ENCODE measurements at regions not wholly inside any gene's neighbourhood (a gene's known extent, or its start where the extent isn't known, plus 50 kb on each side); places are given as distances from the start of the nearest gene placed in this dataset.
A peak's percentile ranks its signal among the peaks of the same experiment; 100 is the strongest.

GRCh38 chr10:52566471-52567246, 205.9 kb downstream of the MBL2 start:
- H3K9ac ChIP-seq (replicated peaks; ENCODE audit: extremely low read depth, insufficient read depth, low read length): no peak overlapping the region
- H2AFZ ChIP-seq (ENCODE audit: low read depth, low read length): no peak overlapping the region
- no peaks in the 10 kb centered on the region for H4K20me1 ChIP-seq (replicated peaks; ENCODE audit: control insufficient read depth, extremely low read depth, insufficient read depth, low read length)
- H3K27ac ChIP-seq (ENCODE audit: insufficient read depth, low read depth, low read length): no peak overlapping the region
- peak; percentile 47 for FAIRE-seq
- H3K4me3 ChIP-seq (replicated peaks in 1 of 3; ENCODE audit: insufficient read depth in 1 of 3, low read depth in 1 of 3, low read length in 3 of 3): no peak overlapping the region
- peaks cover 14% of the 10 kb centered on the region for H3K4me1 ChIP-seq (ENCODE audit: control insufficient read depth, extremely low read depth, insufficient read depth, low read length)
- CTCF ChIA-PET: interaction anchor here (0.6 to 5.9 kb wide), 33 partner anchors 8 to 350 kb away, joined by 3 to 279 read pairs (median 4); partner anchors contain the start of gene DKK1
- no peaks in the 10 kb centered on the region for H3K27me3 ChIP-seq (ENCODE audit: control insufficient read depth in 2 of 2, insufficient read depth in 2 of 2, low read length in 2 of 2)
- BruUV-seq (replicated peaks): no TSS peak
- no peaks in the 10 kb centered on the region for H3K79me2 ChIP-seq (ENCODE audit: control insufficient read depth, insufficient read depth, low read length)
- TF ChIP-seq GATA2 (IDR thresholded peaks at IDR 0.05; ENCODE audit: insufficient read depth, insufficient read length, low read depth, low read length) (no peak), CTCF (IDR thresholded peaks at IDR 0.05; ENCODE audit: extremely low read depth in 1 of 2, insufficient read depth in 1 of 2, low read depth in 1 of 2, low read length in 2 of 2) (peak; percentile 18 to 47)
- H3K36me3 ChIP-seq (ENCODE audit: control insufficient read depth in 2 of 2, extremely low read depth in 1 of 2, insufficient read depth in 2 of 2, low read length in 2 of 2): no peaks in the 10 kb centered on the region
- peak overlapping the region; percentile 69 for H3K4me2 ChIP-seq (ENCODE audit: insufficient read depth, low read length)
- intact Hi-C loops (cut with micrococcal nuclease) (loop anchor here (1.0 to 2.0 kb wide), 5 partner anchors 13 to 350 kb away; partner anchors contain the start of gene DKK1), dilution Hi-C loops (cut with MboI; ENCODE audit: extremely low pct_ligation_motif_present, low sequenced_read_pairs) (no loop called here)
- POLR2A ChIA-PET: interaction anchor here (1.5 kb wide), 1 partner anchor 252 kb away, joined by 7 read pairs; the partner anchor contains the start of gene DKK1
- DNase-seq (ENCODE audit: low read depth, low spot score): peak; percentile 81
- no peaks in the 10 kb centered on the region for H3K9me3 ChIP-seq (replicated peaks; ENCODE audit: control insufficient read depth, insufficient read depth, low read length)
- H3K9me1 ChIP-seq (replicated peaks; ENCODE audit: control insufficient read depth, extremely low read depth, insufficient read depth, low read length): no peaks in the 10 kb centered on the region

DNA sequence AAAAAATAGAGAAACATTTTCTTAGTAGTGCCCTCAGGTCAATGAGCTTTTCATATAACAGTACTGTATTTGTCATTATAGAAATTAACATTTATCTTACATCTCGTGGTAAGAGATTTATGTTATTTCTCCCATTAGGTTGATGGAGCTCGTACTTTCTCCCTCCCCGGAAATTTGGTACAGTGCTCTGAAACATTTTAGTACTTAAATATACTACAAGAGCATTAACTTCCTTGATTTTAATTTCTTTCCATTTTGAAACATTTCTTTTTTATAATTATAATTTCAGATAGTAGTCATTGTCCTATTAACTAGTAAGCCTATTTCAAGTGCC, 205.4 kb downstream of the MBL2 start:
- Histone ChIP-seq H3K4me2 (ENCODE audit: insufficient read depth, low read length) (peak overlapping the region; percentile 69), H4K20me1 (replicated peaks; ENCODE audit: control insufficient read depth, extremely low read depth, insufficient read depth, low read length) (no peaks in the 10 kb centered on the region), H3K4me1 (ENCODE audit: control insufficient read depth, extremely low read depth, insufficient read depth, low read length) (peaks cover 14% of the 10 kb centered on the region), H3K9me3 (replicated peaks; ENCODE audit: control insufficient read depth, insufficient read depth, low read length) (no peaks in the 10 kb centered on the region), H3K79me2 (ENCODE audit: control insufficient read depth, insufficient read depth, low read length) (no peaks in the 10 kb centered on the region), H3K27ac (ENCODE audit: insufficient read depth, low read depth, low read length) (no peak overlapping the region), H2AFZ (ENCODE audit: low read depth, low read length) (no peak overlapping the region), H3K4me3 (replicated peaks in 1 of 3; ENCODE audit: insufficient read depth in 1 of 3, low read depth in 1 of 3, low read length in 3 of 3) (no peak overlapping the region), H3K9me1 (replicated peaks; ENCODE audit: control insufficient read depth, extremely low read depth, insufficient read depth, low read length) (no peaks in the 10 kb centered on the region), H3K36me3 (ENCODE audit: control insufficient read depth in 2 of 2, extremely low read depth in 1 of 2, insufficient read depth in 2 of 2, low read length in 2 of 2) (no peaks in the 10 kb centered on the region), H3K9ac (replicated peaks; ENCODE audit: extremely low read depth, insufficient read depth, low read length) (no peak overlapping the region), H3K27me3 (ENCODE audit: control insufficient read depth in 2 of 2, insufficient read depth in 2 of 2, low read length in 2 of 2) (no peaks in the 10 kb centered on the region)
- TF ChIP-seq MYC (IDR thresholded peaks at IDR 0.05; ENCODE audit: low read depth, low read length) (no peak), GATA2 (IDR thresholded peaks at IDR 0.05; ENCODE audit: insufficient read depth, insufficient read length, low read depth, low read length) (no peak), EZH2 (IDR thresholded peaks at IDR 0.05; ENCODE audit: borderline replicate concordance, low read depth, low read length, severe bottlenecking) (no peak), POLR2AphosphoS5 (IDR thresholded peaks at IDR 0.05; ENCODE audit: insufficient read depth, low read depth, low read length) (no peak), POLR2A (IDR thresholded peaks at IDR 0.05; ENCODE audit: low read depth, low read length) (no peak), FOS (IDR thresholded peaks at IDR 0.05; ENCODE audit: borderline replicate concordance, insufficient read depth, low read length) (no peak), CTCF (IDR thresholded peaks at IDR 0.05; ENCODE audit: extremely low read depth in 1 of 2, insufficient read depth in 1 of 2, low read depth in 1 of 2, low read length in 2 of 2) (no peak), JUN (IDR thresholded peaks at IDR 0.05; ENCODE audit: borderline replicate concordance, insufficient read depth, insufficient read length, low read depth) (no peak)
- TF ChIP-seq, protein P1, sequence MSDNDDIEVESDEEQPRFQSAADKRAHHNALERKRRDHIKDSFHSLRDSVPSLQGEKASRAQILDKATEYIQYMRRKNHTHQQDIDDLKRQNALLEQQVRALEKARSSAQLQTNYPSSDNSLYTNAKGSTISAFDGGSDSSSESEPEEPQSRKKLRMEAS (IDR thresholded peaks at IDR 0.05; ENCODE audit: insufficient read depth, insufficient read length): no peak
- dilution Hi-C loops (cut with MboI; ENCODE audit: extremely low pct_ligation_motif_present, low sequenced_read_pairs): no loop called here
- intact Hi-C loops (cut with micrococcal nuclease): loop anchor here (1.0 to 2.0 kb wide), 5 partner anchors 12 to 350 kb away; partner anchors contain the start of gene DKK1
- BruUV-seq (replicated peaks): no TSS peak
- CTCF ChIA-PET: interaction anchor here (0.7 to 5.9 kb wide), 26 partner anchors 8 to 351 kb away, joined by 3 to 279 read pairs (median 5); partner anchors contain the start of gene DKK1
- POLR2A ChIA-PET: interaction anchor here (1.5 kb wide), 1 partner anchor 253 kb away, joined by 7 read pairs; the partner anchor contains the start of gene DKK1
- FAIRE-seq (no peak), DNase-seq (ENCODE audit: low read depth, low spot score) (no peak)
